Amniotic epithelial cell (primary cell): ENCODE measurements at regions not wholly inside any gene's neighbourhood (a gene's known extent, or its start where the extent isn't known, plus 50 kb on each side); places are given as distances from the start of the nearest gene placed in this dataset.
A peak's percentile ranks its signal among the peaks of the same experiment; 100 is the strongest.

Experiments used
- DNase-seq: peaks from one replicate; pipeline ENCODE4 v3.0.0-alpha.2; 2010; ENCODE audit warnings: low read depth

GRCh38 chr3:69532547-69533224 is 146.8 kb upstream of the FRMD4B start:
- DNase-seq, result no peak

- DNase-seq, result no peak
Observed at GRCh38 chr3:69531576-69532546, 146.0 kb upstream of the FRMD4B start.

- no peak for DNase-seq
Observed at GRCh38 chr3:69530554-69530953, 144.7 kb upstream of the FRMD4B start.

- no peak for DNase-seq
Observed at GRCh38 chr3:69527498-69527897, 141.6 kb upstream of the FRMD4B start.

- DNase-seq, result no peak
Observed at GRCh38 chr3:69524816-69525215, 138.9 kb upstream of the FRMD4B start.

GRCh38 chr3:69521286-69521685 is 135.4 kb upstream of the FRMD4B start:
- DNase-seq, result no peak

- no peak for DNase-seq
Observed at GRCh38 chr3:69511361-69511760, 125.5 kb upstream of the FRMD4B start.

- no peak for DNase-seq
Observed at GRCh38 chr3:69510481-69511030, 124.7 kb upstream of the FRMD4B start.

- no peak for DNase-seq
Observed at GRCh38 chr3:69509288-69509687, 123.4 kb upstream of the FRMD4B start.

- DNase-seq, result peak; percentile 30
Observed at GRCh38 chr3:69505770-69506407, 120.0 kb upstream of the FRMD4B start.

GRCh38 chr3:69504232-69504631 is 118.3 kb upstream of the FRMD4B start:
- DNase-seq, result peak; percentile 18

- DNase-seq, result no peak
Observed at GRCh38 chr3:69500604-69501003, 114.7 kb upstream of the FRMD4B start.

- no peak for DNase-seq
Observed at GRCh38 chr3:69499899-69500421, 114.1 kb upstream of the FRMD4B start.

- DNase-seq, result no peak
Observed at GRCh38 chr3:69499422-69499821, 113.5 kb upstream of the FRMD4B start.

GRCh38 chr3:69496856-69497255 is 111.0 kb upstream of the FRMD4B start:
- DNase-seq, result no peak

GRCh38 chr3:69494185-69494584 is 108.3 kb upstream of the FRMD4B start:
- no peak for DNase-seq

GRCh38 chr3:69493157-69493556 is 107.3 kb upstream of the FRMD4B start:
- no peak for DNase-seq

GRCh38 chr3:69491975-69492374 is 106.1 kb upstream of the FRMD4B start:
- DNase-seq, result no peak

GRCh38 chr3:69490971-69491370 is 105.1 kb upstream of the FRMD4B start:
- DNase-seq, result no peak

- no peak for DNase-seq
Observed at GRCh38 chr3:69490235-69490634, 104.3 kb upstream of the FRMD4B start.

GRCh38 chr3:69488026-69488425 is 102.1 kb upstream of the FRMD4B start:
- DNase-seq, result no peak

GRCh38 chr3:69485489-69485888 is 99.6 kb upstream of the FRMD4B start:
- DNase-seq, result no peak
